HPDE6-E6E7 (cell line): ENCODE measurements at regions not wholly inside any gene's neighbourhood (a gene's known extent, or its start where the extent isn't known, plus 50 kb on each side); places are given as distances from the start of the nearest gene placed in this dataset.

Experiments used
- DNase-seq: peaks from one replicate; pipeline ENCODE4 v3.0.0; 2011; ENCODE audit warnings: missing footprints; ENCODE audit errors: extremely low spot score

DNA sequence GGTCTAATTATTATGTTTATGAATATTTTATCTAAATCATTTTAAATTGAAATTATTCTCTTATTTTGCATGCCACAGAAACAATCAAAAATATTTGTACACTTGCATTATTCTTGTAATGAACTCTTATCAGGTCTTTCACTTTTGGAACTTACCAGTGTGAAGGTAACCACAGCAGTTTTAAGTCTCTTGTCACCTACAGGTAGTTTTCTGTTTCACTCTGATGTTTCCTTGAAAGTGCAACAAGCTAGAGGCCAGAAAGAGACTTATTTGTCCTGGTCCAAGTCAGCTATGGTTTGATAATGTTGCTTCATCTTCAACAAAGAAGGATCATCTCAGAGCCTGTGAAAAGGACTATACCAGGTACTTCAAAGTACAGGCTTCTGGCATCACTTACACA is 133.4 kb upstream of the NBEA start:
- no peak for DNase-seq

DNA sequence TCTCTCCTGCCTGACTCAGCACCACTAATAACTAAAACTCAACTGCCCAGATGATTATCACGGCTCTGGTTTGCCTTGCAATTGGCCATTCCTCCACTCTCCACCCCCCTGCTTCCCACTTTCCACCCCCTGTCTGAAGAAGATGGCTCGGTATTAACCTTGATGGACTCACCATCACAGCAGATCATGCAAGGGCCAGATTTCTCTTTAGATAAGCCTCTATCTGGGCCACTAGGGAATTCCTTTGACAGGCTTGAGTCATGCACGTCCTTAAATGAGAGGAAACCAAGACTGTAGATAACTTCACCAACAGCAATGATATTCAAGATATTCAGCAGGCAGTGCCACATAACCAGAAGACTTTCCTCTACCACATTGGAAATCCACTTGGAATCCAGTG is 131.1 kb upstream of the NBEA start:
- no peak for DNase-seq

DNA sequence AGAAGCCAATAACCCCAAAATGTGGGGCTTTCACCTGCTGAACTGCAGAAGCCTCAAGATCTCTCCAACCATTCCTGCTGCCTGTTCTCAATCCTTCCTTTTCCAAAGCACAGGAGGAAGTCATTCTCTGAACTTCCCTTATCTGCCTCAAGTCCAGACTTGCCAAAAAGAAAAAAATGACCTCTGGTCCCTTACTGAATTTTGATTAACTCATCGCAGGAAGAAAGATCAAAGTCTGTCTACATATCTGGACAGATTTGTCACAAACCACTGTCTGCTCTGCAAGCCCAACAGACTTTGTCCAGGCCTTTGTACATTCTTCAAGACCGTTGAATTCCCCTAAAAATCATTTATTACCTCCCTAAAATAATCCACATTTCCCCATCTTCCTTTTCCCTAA is 126.5 kb upstream of the NBEA start:
- no peak for DNase-seq

DNA sequence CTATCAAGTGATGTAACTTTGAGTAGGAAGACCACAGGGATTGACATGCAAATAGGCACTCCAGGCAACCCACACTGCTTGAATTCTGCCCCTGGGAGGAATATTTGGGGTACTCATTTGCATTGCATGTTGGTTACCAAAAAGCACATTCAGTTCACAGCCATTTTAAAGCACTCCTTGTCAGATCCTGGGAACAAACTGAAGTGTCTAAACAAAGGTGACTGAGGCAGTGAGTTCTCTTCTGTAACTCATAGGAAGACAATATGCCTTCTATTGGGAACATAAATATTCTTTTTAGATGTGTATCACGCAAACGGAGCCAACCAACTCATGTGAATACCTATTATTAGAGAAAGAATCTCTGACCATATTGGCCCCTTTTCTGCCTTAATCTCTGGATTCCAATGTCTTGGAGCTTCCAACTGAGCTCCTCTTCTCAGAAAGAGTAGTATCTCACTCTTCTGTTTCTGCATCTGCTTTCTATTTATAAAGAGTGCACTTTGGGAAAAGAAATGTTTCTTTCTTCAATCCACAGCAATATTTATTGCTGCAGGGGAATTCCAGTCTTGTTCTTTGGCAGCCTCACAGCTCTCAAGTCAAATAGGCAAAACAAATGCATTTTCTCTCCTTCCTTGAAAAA is 125.7 kb upstream of the NBEA start:
- DNase-seq = no peak

DNA sequence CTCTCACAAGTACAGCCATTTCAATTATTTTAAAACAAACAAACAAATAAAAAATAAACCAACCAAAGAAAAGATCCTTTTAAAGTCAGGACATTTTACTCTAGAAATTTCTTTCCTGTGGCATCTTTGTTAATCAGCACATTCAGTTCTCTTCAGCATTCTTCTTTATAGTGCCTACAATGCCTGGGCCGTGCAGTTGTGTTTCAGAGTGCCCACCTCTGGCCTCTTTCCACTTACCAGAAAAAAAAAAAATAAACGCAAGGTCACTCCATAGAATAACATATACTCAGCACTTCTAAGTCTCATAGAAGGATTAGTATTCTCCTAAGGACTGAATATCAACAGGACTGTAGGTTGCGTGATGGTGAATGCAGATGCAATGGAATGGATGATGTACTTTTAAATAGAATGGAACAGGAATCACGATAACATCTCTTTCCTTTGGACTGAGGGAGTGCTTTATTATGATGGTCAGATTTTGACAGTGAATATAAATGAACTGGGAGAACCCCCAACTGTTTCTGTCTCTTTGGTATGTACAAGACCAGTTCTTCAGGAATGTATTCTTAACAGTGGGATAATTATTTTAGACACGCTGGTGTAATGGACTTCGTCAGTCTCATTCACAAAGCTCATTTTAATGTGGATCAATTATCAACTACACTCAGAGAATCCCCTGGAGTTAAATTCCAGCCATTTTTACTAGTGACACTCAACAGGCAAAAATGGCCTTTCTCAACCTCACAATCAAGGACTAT is 125.0 kb upstream of the NBEA start:
- no peak for DNase-seq

DNA sequence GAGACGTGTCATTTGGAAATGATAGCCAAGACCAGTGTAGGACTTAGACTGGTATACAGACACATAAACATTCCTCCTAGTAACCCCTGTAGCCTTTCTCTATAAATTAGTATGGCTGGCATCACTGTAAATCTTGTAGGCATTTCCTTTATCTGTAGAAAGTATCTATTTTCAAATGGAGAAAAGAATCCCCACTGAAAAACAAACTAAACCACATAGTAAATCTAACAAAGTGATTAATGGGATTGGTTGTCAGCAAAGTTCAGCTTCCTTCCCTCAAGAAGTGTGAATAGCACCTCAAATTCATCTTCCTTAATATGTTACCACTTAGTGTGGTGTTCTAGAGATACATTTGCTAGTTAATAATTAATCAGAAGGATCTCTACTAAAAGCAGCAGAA is 119.4 kb upstream of the NBEA start:
- no peak for DNase-seq

DNA sequence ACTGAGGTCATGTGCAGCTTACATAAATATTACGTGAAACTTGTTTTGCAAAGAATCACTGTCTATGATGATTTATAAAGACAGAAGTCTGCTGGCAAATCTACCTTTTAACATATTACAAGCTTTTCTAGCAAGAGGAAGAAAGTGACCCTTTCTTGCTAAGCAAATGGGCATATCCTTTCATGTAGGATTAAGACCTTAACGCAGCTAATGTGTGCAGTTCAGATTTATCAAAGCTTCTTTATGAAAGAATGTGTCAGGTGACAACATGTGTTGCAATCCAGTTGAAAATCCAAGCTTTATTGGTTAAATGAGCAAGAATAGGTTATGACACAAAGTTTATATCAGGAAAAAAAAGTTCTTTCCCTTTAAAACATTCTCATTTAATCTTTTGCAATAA is 115.6 kb upstream of the NBEA start:
- DNase-seq = no peak

DNA sequence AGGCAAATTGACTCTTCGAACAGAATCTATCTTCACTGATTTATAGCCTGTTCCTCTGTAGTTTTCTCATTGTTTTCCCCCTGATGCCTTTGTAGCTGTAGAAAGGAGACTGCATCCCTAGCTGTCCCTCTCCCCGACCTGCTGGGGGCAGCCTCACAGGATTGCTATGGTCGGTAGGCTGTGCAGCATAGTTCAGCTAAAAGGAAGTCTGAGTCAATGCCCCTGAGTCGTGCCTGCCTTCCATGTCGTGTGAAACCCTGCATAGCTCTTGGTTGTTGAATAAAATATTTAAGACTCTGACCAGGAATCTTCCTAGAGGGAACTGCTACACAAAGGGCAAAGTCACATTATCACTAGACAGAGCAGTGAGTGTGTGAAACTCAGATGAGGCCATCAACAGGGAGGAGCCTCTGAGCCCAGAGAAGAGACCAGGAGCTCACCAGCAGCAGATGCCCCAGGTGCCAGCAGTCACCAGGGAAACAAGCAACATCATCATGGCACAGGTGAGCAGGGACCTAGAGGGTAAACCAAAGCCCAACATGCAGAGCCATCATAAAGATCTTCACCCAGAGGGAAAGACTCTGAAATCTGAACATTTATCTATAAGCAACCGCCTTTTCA is 108.4 kb upstream of the NBEA start:
- DNase-seq = no peak

DNA sequence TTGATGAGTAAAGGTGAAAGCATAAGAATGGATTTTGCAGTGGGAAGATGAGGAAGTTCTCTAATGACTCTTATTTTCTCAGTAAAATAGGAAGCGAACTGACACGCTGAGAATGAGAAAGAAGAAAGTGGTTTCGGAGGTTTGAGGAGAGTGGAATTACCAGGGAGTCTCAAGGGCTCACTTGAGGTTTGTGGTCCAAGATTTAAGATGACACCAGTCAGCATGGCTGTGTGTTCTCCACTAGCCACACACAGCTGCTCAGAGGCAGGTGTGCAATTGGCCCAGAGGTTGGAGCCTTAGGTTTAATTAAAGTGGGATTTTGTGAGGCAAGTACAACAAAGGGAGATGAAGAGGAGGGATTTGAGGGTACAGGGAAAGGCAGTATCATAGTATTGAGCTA is 99.6 kb upstream of the NBEA start:
- no peak for DNase-seq

DNA sequence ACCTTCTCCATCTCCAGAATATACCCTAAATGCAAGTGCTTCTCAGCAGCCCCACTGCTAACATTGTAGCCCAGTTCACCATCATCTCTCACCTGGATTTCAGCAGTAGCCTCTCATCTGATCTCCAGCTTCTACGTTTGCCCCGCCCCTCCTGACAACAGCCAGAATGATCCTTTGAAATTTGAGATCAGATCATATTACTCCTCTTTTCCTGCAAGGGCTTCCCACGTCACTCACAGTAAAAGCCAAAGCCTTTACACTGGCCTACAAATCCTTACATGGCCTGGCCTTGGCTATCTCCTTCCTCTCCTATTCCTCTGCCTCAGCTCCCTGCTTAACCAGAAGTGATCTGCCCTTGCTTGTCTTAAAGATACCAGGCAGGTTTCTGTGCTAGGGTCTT is 94.3 kb upstream of the NBEA start:
- no peak for DNase-seq

DNA sequence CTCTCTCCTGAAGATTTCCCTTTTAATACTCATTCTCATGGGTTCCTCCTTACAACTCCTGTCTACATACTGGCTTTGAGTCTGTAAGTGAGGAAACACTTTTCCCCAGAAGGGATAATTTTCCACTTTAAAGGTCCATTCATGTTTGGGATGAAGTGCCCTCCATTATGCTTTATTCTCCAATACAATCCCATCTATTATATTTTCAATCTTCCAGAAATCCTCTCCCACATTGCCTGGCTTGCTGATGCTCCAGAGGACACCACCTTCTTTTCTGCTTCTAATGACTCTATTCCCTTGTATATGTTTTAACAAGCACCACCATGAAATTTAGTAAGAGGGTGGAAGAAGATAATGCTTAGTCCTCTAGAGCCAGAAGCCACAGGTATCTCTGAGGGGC is 92.7 kb upstream of the NBEA start:
- DNase-seq = no peak

DNA sequence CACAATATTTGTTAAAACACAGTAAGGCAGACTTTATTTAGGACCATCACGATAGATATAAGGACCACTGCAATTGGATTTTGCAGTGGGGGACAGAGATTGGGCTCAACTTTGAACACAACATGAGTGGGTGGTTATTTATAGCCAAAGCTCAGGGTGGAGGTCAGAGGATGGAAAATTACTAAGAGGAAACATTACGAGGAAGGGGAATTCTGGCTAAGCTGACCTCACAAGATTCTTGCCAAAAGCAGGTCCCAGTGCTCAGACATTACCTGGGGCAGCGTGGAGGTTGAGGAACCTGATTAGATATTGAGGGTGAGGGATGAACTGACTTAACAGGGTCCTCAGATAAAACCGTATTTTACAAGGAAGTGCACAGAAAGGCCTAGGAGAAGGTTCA is 88.9 kb upstream of the NBEA start:
- no peak for DNase-seq

DNA sequence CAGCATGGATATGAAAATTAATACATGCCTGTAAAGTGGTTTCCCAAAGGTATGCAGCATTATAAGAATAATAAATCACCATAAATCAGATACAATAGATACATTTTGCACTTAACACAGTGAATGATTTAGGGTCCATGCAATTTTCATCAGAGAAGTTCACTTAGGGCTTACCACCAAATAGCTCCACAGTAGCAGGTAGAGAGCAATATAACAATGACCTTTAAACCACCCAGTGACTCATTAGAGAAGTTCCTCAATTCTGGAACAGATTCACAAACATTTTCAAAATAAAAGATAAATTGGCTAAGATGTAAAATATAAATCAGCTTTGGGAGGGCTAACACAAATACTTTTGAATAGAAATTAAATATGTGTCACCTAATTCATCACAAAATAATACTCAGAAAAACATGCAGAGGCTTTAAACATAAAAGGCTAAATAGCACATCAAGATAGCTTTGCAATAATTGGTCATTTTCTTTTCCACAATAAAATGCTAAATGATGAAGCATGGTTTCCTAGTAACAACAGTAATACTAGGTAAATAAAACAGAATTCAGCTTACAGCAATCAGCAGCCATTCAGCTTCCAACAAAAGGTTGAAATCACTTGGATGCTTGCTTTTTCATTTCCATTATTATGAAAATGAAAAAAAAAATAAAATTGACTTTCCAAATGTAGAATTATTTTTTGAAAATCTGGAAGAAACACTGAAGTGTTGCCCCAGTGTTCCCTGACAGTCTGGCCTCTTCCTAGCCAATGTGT is 84.3 kb upstream of the NBEA start:
- no peak for DNase-seq

DNA sequence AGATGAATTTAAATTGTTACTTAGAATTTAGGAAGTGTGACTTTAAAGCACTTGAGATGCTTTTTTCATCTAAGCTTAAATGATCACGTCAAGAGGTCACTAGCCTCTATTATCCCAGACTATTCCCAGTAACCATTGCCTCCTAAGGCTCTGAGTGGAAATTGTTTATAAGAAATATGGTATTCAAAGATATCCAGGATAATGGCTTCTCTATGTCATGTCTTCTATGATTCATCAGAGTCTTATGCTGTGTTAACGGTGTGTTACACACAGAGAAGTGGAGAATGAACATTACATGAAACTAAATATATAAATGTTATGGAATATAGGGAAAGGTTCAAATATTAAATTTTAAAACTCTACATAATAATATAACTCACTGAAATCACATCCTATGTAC is 79.8 kb upstream of the NBEA start:
- no peak for DNase-seq

DNA sequence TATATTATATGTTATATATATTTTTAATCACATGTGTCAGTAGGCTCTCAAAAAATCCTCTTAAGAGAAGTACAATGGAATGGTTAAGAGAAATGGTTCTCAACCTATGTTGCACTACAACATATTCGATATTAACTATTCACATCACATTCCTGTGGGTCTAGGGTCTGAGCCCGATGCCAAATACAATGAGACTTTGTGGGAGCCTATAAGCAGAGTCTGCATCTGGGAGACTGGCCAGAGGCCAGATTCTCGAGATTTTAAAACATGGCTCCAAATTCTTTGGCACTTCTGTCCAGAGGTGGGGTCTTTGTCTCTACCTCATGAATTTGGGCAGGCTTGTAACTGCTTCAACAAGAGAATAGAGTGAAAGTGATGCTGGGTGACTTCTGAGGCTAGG is 79.4 kb upstream of the NBEA start:
- DNase-seq = no peak

DNA sequence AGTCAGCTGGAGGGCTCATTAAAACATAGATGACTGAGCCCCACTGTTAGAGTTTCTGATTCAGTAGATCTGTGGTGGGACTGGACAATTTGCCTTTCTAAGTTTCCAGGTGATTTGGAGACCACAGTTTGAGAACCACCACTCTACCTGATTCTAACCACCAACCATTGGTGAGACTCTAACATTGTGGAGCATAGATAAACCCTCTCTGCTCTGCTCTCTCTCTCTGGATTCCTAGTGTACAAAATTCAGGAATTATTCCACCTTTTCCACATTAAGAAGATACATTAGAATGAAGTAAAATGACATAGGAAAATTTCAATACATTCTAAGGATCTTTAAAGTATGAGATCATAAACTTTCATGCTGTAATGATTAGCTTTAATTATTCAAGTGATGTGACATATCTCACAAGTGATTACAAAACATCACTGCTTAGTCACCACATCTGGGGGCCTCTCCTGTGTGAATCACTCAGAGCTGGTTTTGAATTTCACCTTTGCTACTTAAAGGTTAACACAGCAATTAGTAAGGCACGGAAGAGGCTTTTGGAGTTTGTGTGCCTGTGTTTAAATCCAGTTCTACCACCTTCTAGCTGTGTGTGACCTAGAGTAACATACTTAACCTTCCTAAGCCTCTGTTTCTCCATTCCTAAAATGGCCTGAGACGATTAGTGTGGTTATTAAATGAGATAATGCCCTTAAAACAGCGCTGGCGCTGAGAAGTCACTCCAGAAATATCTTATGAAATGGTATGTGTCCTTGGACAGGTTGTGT is 78.5 kb upstream of the NBEA start:
- peak; percentile 58 for DNase-seq

DNA sequence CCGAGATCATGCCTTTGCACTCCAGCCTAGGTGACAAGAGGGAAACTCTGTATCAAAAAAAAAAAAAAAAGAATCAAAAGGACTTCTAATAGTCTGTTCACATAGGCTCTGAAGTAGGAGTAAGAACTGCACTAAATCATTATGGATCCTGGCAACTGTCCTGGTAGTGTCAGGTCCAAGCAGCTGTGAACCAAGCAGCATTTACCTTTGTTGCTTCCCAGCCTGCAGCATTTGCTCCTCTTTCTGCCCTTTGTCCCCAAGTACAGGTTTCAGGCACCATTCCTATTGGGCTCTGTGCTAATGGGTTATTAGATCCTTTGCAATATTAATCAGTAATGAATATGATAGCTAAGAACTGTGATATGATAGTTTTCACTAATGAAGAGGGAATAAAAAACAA is 77.4 kb upstream of the NBEA start:
- DNase-seq = no peak

DNA sequence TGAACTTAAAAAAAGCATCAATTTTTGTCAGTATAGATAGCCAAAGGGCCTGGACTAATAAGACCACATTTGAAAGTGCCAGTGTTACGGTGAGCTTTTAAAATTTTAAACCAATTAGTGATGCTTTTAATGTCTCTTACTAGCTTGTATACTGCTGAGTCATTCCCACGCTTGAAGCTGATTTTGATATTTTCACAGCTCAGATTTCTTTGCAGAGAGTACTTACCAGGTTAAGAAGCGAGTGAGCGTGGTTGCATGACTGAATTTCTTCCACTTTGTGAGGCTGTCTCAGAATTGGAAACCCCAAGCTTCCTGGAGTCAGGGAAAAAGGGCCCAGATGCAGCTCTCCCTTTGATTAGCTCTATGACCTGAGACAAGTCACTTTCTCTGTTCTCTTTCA is 74.5 kb upstream of the NBEA start:
- no peak for DNase-seq

DNA sequence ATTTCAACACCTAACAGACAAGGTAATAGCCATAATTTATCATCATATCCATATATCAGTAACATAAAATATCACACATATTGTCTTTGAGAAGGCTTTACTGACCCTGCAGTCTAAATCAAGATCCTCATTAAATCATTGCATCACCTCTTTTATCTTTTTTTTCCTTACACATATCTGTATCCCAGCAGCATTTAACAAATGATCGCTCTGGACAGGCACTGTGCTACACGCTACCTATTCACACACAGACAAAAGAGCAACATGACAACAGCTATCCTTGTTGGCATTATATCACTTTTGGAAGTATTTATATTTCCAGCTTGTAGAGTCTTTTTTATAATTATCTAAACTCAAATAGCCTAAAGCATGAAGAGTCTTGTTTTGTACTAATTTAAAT is 73.3 kb upstream of the NBEA start:
- DNase-seq = no peak

DNA sequence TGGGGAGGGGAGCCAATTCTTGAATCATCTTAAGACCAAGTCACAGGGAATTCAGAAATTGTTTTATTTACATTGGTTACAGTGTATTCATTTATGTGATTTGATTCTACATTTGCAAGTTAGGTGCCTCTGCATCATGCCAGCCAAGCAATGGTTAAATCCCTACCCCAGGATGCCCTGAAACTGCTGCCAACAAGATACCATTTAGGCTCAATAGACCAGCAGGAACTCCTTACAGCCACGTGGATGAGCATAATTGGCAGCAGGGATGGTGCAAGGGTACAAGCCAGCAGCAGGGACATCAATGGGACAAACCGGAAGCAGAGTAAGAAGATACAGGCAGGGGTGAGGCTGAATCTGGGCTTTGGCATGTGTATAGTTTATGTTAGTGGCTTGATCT is 72.4 kb upstream of the NBEA start:
- no peak for DNase-seq

DNA sequence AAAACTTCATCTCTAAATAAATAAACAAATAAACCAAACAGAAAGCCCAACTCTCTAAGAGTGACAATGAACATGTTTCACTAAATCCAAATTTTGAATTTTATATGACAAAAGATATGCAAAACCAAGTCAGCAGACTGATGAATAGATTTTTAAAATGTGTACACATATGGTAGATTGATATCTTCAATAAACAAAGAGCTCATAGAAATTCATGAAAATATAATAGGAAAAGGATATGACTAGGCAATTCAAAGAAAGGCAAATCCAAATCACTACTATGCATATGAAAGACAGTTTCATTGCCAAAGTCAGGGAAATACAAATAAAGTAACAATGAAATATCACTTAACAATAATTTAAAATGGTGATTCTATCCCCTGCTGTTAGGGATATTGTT is 63.7 kb upstream of the NBEA start:
- DNase-seq = no peak

DNA sequence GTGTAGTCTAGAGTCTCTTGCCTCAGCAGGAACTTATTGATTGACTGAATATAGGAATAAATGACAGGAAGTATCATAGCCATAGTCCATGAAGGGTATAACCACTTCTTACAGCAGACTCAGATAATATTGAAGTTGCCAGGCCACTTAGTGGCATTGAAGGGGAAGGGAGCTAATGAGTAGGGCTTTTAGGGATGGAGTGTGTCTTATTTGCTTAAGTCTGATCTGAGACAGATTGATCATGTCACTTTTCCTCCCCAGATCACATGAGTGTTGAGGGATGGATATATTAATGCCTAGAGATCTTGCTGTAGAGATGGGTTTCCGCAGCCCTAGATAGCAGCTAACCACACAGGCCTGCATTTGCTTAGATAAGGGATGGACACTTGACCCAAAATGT is 62.2 kb upstream of the NBEA start:
- DNase-seq = no peak
